B cell (primary cell): ENCODE measurements at regions not wholly inside any gene's neighbourhood (a gene's known extent, or its start where the extent isn't known, plus 50 kb on each side); places are given as distances from the start of the nearest gene placed in this dataset.

Source experiments
- EZH2 ChIP-seq: IDR thresholded peaks from 2 replicates; pipeline ENCODE4 v1.6.1; 2012; ENCODE audit warnings: borderline replicate concordance, low read depth, mild to moderate bottlenecking, moderate library complexity, low read length; ENCODE audit not compliant: insufficient read depth, poor library complexity, severe bottlenecking
- TF ChIP-seq, protein P1 (sequence below): fragments of 200-600 bp; IDR thresholded peaks from one replicate; pipeline ENCODE4 v1.8.0; 2022; ENCODE audit warnings: antibody characterized with exemption, mild to moderate bottlenecking

DNA sequence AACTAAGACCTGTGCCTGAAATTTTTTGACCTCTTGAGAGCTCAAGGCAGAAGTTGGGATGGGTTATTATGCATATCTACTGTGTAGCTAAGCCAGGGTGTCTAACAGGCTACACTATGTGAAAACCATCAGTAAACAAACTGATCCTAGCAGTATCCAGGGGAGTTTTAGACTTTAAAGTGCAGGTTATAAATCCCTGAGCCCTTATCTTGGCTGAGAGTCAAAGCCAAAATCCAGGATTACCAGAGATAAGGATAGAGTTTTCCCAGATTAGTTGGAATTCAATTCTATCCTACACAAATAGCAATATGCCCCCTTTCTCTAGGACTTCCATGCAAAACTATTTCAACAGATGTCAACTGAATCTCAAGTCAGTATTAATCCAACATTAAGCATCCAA, 1229.7 kb downstream of the GRIK2 start:
- TF ChIP-seq, protein P1, sequence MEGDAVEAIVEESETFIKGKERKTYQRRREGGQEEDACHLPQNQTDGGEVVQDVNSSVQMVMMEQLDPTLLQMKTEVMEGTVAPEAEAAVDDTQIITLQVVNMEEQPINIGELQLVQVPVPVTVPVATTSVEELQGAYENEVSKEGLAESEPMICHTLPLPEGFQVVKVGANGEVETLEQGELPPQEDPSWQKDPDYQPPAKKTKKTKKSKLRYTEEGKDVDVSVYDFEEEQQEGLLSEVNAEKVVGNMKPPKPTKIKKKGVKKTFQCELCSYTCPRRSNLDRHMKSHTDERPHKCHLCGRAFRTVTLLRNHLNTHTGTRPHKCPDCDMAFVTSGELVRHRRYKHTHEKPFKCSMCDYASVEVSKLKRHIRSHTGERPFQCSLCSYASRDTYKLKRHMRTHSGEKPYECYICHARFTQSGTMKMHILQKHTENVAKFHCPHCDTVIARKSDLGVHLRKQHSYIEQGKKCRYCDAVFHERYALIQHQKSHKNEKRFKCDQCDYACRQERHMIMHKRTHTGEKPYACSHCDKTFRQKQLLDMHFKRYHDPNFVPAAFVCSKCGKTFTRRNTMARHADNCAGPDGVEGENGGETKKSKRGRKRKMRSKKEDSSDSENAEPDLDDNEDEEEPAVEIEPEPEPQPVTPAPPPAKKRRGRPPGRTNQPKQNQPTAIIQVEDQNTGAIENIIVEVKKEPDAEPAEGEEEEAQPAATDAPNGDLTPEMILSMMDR, result no peak
- TF ChIP-seq EZH2, result no peak
